ENCODE measurements at regions not wholly inside any gene's neighbourhood (a gene's known extent, or its start where the extent isn't known, plus 50 kb on each side); places are given as distances from the start of the nearest gene placed in this dataset.

GRCh38 chr2:106736221-106736620 is 149.7 kb downstream of the ST6GAL2 start:
- H2AK9ac ChIP-seq (replicated peaks; ENCODE audit: low read depth, low read length, poor library complexity): no peak overlapping the region
- no peak overlapping the region for H3K56ac ChIP-seq (ENCODE audit: extremely low read depth, insufficient read depth, low read length)
- no peak overlapping the region for H2BK120ac ChIP-seq (ENCODE audit: low read depth, low read length)
- H2BK5ac ChIP-seq (ENCODE audit: low read depth, low read length, poor library complexity, severe bottlenecking): no peak overlapping the region
- no peak overlapping the region for H4K5ac ChIP-seq (ENCODE audit: low read depth, low read length)
- no peak overlapping the region for H4K8ac ChIP-seq (ENCODE audit: low read depth in 2 of 2, low read length in 2 of 2)
- no peak overlapping the region for H3K23ac ChIP-seq (ENCODE audit: low read depth, low read length)
- no peak overlapping the region for H2AFZ ChIP-seq (replicated peaks; ENCODE audit: low read length, poor library complexity)
- no peaks in the 10 kb centered on the region for H3K36me3 ChIP-seq (ENCODE audit: control insufficient read depth, insufficient read depth, low read length)
- no peak overlapping the region for H3K4me2 ChIP-seq (ENCODE audit: low read depth, low read length)
- H3K4me1 ChIP-seq (ENCODE audit: control insufficient read depth, insufficient read depth, low read length): no peaks in the 10 kb centered on the region
- H3K27me3 ChIP-seq (ENCODE audit: control insufficient read depth, insufficient read depth, low read length): no peaks in the 10 kb centered on the region
- in situ Hi-C loops (cut with MboI; ENCODE audit: low sequenced_read_pairs): no loop called here
- no peak overlapping the region for H3K4me3 ChIP-seq (ENCODE audit: insufficient read depth, low read depth, low read length)
- WGBS, 2 experiments (ENCODE audit: extremely low coverage in 2 of 2, insufficient read length in 1 of 2): no CpG with 5 or more reads among the region's 2 CpGs
- H2BK20ac ChIP-seq (ENCODE audit: low read depth, low read length): no peak overlapping the region
- no peak overlapping the region for H3K4ac ChIP-seq (ENCODE audit: low read depth, low read length)
- no peak overlapping the region for H4K91ac ChIP-seq (ENCODE audit: insufficient read depth, low read depth, low read length)
- H2AK5ac ChIP-seq (ENCODE audit: low read depth, low read length): no peak overlapping the region
- DNase-seq: no peak
- BruUV-seq (replicated peaks): no TSS peak
- CTCF ChIA-PET: no interaction called here
- TF ChIP-seq NFE2L2 (IDR thresholded peaks at IDR 0.05; ENCODE audit: low read depth, low read length): no peak
- no peak for TF ChIP-seq FOS (IDR thresholded peaks at IDR 0.05; ENCODE audit: low read depth, low read length)
- no peak for TF ChIP-seq CHD1 (IDR thresholded peaks at IDR 0.05; ENCODE audit: low read depth, low read length)
- no peak for TF ChIP-seq CEBPB (IDR thresholded peaks at IDR 0.05; ENCODE audit: low read depth, low read length)
- no peak for TF ChIP-seq MXI1 (IDR thresholded peaks at IDR 0.05; ENCODE audit: borderline replicate concordance, low read depth, low read length)
- TF ChIP-seq RAD21 (IDR thresholded peaks at IDR 0.05; ENCODE audit: low read length): no peak
- TF ChIP-seq POLR2A (IDR thresholded peaks at IDR 0.05; ENCODE audit: low read depth, low read length): no peak
- no peak for TF ChIP-seq SMC3 (IDR thresholded peaks at IDR 0.05; ENCODE audit: low read depth, low read length)
- no peak for TF ChIP-seq CTCF (conservative IDR thresholded peaks at IDR 0.05; ENCODE audit: low read depth, low read length)
- no peak for TF ChIP-seq USF2 (IDR thresholded peaks at IDR 0.05; ENCODE audit: low read depth, low read length)
- TF ChIP-seq RFX5 (IDR thresholded peaks at IDR 0.05; ENCODE audit: low read depth, low read length): no peak
- no peak for TF ChIP-seq BHLHE40 (IDR thresholded peaks at IDR 0.05; ENCODE audit: low read depth, low read length)
- no peak for TF ChIP-seq RCOR1 (IDR thresholded peaks at IDR 0.05; ENCODE audit: insufficient replicate concordance, low read length)
- TF ChIP-seq MAZ (IDR thresholded peaks at IDR 0.05; ENCODE audit: borderline replicate concordance, low read depth, low read length): no peak
- no peak for TF ChIP-seq ELK1 (IDR thresholded peaks at IDR 0.05; ENCODE audit: borderline replicate concordance, low read depth, low read length)
- TF ChIP-seq MAFK (IDR thresholded peaks at IDR 0.05; ENCODE audit: low read depth, low read length): no peak
- no peak overlapping the region for H2BK15ac ChIP-seq (ENCODE audit: low read depth, low read length)
- peaks cover 4% of the 10 kb centered on the region; the same call in 1 of the 2 replicates for H3K9me3 ChIP-seq (ENCODE audit: control insufficient read depth, insufficient read depth, low read length)
- dilution Hi-C loops (cut with HindIII; ENCODE audit: low sequenced_read_pairs, unreplicated experiment): no loop called here
- no peaks in the 10 kb centered on the region for H4K20me1 ChIP-seq (ENCODE audit: insufficient read depth, low read length)
- no peak overlapping the region for H3K18ac ChIP-seq (ENCODE audit: low read depth, low read length)
- intact Hi-C loops (cut with micrococcal nuclease): no loop called here
- H3K14ac ChIP-seq (replicated peaks; ENCODE audit: low read depth, low read length): no peak overlapping the region
- H3K27ac ChIP-seq (ENCODE audit: insufficient read depth, low read length): no peak overlapping the region
- H3K9me1 ChIP-seq (ENCODE audit: insufficient read depth, low read length): no peaks in the 10 kb centered on the region
- POLR2A ChIA-PET (ENCODE audit: unreplicated experiment): no interaction called here
- no peak overlapping the region for H3K9ac ChIP-seq (ENCODE audit: low read depth, low read length)
- no peak for ATAC-seq (ENCODE audit: low read depth)
- no peaks in the 10 kb centered on the region for H3K79me1 ChIP-seq (ENCODE audit: low read depth in 1 of 2, low read length in 2 of 2)

Measured in IMR-90 (cell line).